SK-N-SH treated with all-trans-retinoic acid at 6 μM for 48 hours (cell line): ENCODE measurements at regions not wholly inside any gene's neighbourhood (a gene's known extent, or its start where the extent isn't known, plus 50 kb on each side); places are given as distances from the start of the nearest gene placed in this dataset.

ENCODE experiments used
- ARNTL ChIP-seq: fragments of 450-650 bp; formaldehyde crosslinking; IDR thresholded peaks from 2 replicates; pipeline ENCODE4 v1.5.0; 2020; ENCODE audit warnings: low read depth, mild to moderate bottlenecking, moderate library complexity, borderline replicate concordance
- CSDC2 ChIP-seq: fragments of 250-450 bp; sonication (Bioruptor Pico); IDR thresholded peaks from 2 replicates; pipeline ENCODE4 v1.5.0; 2020; ENCODE audit warnings: mild to moderate bottlenecking, moderate library complexity
- OSR1 ChIP-seq: fragments of 250-450 bp; sonication (Bioruptor Pico); IDR thresholded peaks from 2 replicates; pipeline ENCODE4 v1.8.0; 2022; ENCODE audit warnings: moderate library complexity, mild to moderate bottlenecking, inconsistent platforms
- RARB ChIP-seq: fragments of 250-450 bp; sonication (Bioruptor Pico); IDR thresholded peaks from 2 replicates; pipeline ENCODE4 v1.8.0; 2021; ENCODE audit warnings: mild to moderate bottlenecking, moderate library complexity
- SNAI2 ChIP-seq: fragments of 250-450 bp; sonication (Bioruptor Pico); IDR thresholded peaks from 2 replicates; pipeline ENCODE4 v1.5.0; 2020; ENCODE audit warnings: mild to moderate bottlenecking, moderate library complexity
- TOX ChIP-seq: fragments of 250-450 bp; sonication (Bioruptor Pico); IDR thresholded peaks from 2 replicates; pipeline ENCODE4 v1.8.0; 2021; ENCODE audit warnings: mild to moderate bottlenecking, moderate library complexity, borderline replicate concordance
- TF ChIP-seq, protein P1 (sequence below): fragments of 250-450 bp; sonication (Bioruptor Pico); IDR thresholded peaks from 2 replicates; pipeline ENCODE4 v1.5.1; 2020; ENCODE audit warnings: low read depth, mild to moderate bottlenecking, moderate library complexity
- TF ChIP-seq, protein P2 (sequence below): fragments of 250-450 bp; sonication (Bioruptor Pico); IDR thresholded peaks from 2 replicates; pipeline ENCODE4 v1.8.0; 2020; ENCODE audit warnings: mild to moderate bottlenecking, moderate library complexity, borderline replicate concordance
- TF ChIP-seq, protein P3 (sequence below): fragments of 250-450 bp; sonication (Bioruptor Pico); IDR thresholded peaks from 2 replicates; pipeline ENCODE4 v1.5.1; 2021; ENCODE audit warnings: mild to moderate bottlenecking, moderate library complexity

DNA sequence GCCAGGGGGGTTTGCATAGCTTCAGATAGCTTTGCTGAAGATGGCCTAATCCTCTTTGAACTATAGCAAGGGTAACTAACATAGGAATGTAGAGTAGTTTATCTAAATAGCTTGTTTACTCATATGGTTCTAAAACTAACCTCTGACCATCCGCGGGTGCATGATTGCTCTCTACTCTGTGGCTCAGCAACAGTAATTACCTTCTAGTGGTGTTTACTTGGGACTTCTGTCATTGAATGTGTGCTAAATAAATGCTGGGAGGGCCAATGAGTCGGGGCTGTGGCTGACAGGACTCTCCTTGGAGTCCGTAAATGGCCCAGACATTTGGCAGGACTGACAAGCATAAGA is 1461.9 kb downstream of the UQCRFS1 start:
- TF ChIP-seq, protein P1, sequence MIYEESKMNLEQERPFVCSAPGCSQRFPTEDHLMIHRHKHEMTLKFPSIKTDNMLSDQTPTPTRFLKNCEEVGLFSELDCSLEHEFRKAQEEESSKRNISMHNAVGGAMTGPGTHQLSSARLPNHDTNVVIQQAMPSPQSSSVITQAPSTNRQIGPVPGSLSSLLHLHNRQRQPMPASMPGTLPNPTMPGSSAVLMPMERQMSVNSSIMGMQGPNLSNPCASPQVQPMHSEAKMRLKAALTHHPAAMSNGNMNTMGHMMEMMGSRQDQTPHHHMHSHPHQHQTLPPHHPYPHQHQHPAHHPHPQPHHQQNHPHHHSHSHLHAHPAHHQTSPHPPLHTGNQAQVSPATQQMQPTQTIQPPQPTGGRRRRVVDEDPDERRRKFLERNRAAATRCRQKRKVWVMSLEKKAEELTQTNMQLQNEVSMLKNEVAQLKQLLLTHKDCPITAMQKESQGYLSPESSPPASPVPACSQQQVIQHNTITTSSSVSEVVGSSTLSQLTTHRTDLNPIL (CRISPR knock-in tag): no peak
- TF ChIP-seq, protein P2, sequence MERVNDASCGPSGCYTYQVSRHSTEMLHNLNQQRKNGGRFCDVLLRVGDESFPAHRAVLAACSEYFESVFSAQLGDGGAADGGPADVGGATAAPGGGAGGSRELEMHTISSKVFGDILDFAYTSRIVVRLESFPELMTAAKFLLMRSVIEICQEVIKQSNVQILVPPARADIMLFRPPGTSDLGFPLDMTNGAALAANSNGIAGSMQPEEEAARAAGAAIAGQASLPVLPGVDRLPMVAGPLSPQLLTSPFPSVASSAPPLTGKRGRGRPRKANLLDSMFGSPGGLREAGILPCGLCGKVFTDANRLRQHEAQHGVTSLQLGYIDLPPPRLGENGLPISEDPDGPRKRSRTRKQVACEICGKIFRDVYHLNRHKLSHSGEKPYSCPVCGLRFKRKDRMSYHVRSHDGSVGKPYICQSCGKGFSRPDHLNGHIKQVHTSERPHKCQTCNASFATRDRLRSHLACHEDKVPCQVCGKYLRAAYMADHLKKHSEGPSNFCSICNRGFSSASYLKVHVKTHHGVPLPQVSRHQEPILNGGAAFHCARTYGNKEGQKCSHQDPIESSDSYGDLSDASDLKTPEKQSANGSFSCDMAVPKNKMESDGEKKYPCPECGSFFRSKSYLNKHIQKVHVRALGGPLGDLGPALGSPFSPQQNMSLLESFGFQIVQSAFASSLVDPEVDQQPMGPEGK (CRISPR knock-in tag): no peak
- TF ChIP-seq, protein P3, sequence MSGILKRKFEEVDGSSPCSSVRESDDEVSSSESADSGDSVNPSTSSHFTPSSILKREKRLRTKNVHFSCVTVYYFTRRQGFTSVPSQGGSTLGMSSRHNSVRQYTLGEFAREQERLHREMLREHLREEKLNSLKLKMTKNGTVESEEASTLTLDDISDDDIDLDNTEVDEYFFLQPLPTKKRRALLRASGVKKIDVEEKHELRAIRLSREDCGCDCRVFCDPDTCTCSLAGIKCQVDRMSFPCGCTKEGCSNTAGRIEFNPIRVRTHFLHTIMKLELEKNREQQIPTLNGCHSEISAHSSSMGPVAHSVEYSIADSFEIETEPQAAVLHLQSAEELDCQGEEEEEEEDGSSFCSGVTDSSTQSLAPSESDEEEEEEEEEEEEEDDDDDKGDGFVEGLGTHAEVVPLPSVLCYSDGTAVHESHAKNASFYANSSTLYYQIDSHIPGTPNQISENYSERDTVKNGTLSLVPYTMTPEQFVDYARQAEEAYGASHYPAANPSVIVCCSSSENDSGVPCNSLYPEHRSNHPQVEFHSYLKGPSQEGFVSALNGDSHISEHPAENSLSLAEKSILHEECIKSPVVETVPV: no peak
- TF ChIP-seq ARNTL (CRISPR knock-in tag) (no peak), TOX (CRISPR knock-in tag) (no peak), SNAI2 (CRISPR knock-in tag) (no peak), CSDC2 (CRISPR knock-in tag) (no peak), RARB (CRISPR knock-in tag) (no peak), OSR1 (CRISPR knock-in tag) (no peak)
